SK-N-SH treated with all-trans-retinoic acid at 6 μM for 48 hours (cell line): ENCODE measurements at regions not wholly inside any gene's neighbourhood (a gene's known extent, or its start where the extent isn't known, plus 50 kb on each side); places are given as distances from the start of the nearest gene placed in this dataset.

Experiments used
- ISL1 ChIP-seq: fragments of 250-450 bp; sonication (Bioruptor Pico); IDR thresholded peaks from 2 replicates; pipeline ENCODE4 v2.1.2; 2022; ENCODE audit warnings: mild to moderate bottlenecking, moderate library complexity
- PPARA ChIP-seq: fragments of 250-450 bp; sonication (Bioruptor Pico); IDR thresholded peaks from 2 replicates; pipeline ENCODE4 v1.5.0; 2020; ENCODE audit warnings: mild to moderate bottlenecking, borderline replicate concordance
- TCF4 ChIP-seq: fragments of 250-450 bp; sonication (Bioruptor Pico); IDR thresholded peaks from 2 replicates; pipeline ENCODE4 v1.8.0; 2021; ENCODE audit warnings: mild to moderate bottlenecking, moderate library complexity, borderline replicate concordance
- ZC3H10 ChIP-seq: fragments of 250-450 bp; sonication (Bioruptor Pico); IDR thresholded peaks from 2 replicates; pipeline ENCODE4 v1.5.1; 2021; ENCODE audit warnings: mild to moderate bottlenecking, moderate library complexity
- ZFP3 ChIP-seq: fragments of 250-450 bp; sonication (Bioruptor Pico); IDR thresholded peaks from 2 replicates; pipeline ENCODE4 v1.5.0; 2020; ENCODE audit warnings: mild to moderate bottlenecking, moderate library complexity
- ZNF565 ChIP-seq: fragments of 450-650 bp; formaldehyde crosslinking; conservative IDR thresholded peaks from 2 replicates; pipeline ENCODE4 v1.5.0; 2020; ENCODE audit warnings: low read depth, mild to moderate bottlenecking, moderate library complexity
- ZNF70 ChIP-seq: fragments of 450-650 bp; formaldehyde crosslinking; IDR thresholded peaks from 2 replicates; pipeline ENCODE4 v1.5.0; 2020; ENCODE audit warnings: mild to moderate bottlenecking, moderate library complexity
- TF ChIP-seq, protein P1 (sequence below): fragments of 250-450 bp; sonication (Bioruptor Pico); IDR thresholded peaks from 2 replicates; pipeline ENCODE4 v1.5.1; 2020; ENCODE audit warnings: low read depth, mild to moderate bottlenecking, moderate library complexity
- TF ChIP-seq, protein P2 (sequence below): fragments of 250-450 bp; sonication (Bioruptor Pico); IDR thresholded peaks from 2 replicates; pipeline ENCODE4 v1.8.0; 2021; ENCODE audit warnings: low read depth, mild to moderate bottlenecking, moderate library complexity, borderline replicate concordance

DNA sequence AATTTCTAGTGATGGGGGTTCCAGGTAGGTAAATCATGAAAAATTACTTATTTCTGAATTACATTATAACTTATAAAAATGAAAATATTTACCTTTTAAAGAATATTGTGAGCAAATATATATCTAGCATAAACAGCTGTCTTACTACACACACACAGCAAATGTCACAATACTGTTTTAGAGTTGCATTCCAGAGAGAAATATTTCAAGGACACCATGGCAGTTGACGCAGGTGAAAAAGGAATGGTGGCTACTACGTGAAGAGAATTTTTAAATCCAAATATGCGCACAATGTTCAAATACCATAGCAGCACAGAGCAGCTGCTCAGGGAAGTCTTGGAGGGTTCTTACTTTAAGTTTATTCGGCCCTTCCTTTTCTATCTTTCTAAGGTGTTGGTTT lies 356.2 kb downstream of the CGGBP1 start:
- TF ChIP-seq ZNF565 (CRISPR knock-in tag) (no peak), TCF4 (no peak), ZFP3 (CRISPR knock-in tag) (no peak), PPARA (CRISPR knock-in tag) (no peak), ZNF70 (no peak), ISL1 (no peak), ZC3H10 (CRISPR knock-in tag) (no peak)
- TF ChIP-seq, protein P1, sequence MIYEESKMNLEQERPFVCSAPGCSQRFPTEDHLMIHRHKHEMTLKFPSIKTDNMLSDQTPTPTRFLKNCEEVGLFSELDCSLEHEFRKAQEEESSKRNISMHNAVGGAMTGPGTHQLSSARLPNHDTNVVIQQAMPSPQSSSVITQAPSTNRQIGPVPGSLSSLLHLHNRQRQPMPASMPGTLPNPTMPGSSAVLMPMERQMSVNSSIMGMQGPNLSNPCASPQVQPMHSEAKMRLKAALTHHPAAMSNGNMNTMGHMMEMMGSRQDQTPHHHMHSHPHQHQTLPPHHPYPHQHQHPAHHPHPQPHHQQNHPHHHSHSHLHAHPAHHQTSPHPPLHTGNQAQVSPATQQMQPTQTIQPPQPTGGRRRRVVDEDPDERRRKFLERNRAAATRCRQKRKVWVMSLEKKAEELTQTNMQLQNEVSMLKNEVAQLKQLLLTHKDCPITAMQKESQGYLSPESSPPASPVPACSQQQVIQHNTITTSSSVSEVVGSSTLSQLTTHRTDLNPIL (CRISPR knock-in tag) = no peak
- TF ChIP-seq, protein P2, sequence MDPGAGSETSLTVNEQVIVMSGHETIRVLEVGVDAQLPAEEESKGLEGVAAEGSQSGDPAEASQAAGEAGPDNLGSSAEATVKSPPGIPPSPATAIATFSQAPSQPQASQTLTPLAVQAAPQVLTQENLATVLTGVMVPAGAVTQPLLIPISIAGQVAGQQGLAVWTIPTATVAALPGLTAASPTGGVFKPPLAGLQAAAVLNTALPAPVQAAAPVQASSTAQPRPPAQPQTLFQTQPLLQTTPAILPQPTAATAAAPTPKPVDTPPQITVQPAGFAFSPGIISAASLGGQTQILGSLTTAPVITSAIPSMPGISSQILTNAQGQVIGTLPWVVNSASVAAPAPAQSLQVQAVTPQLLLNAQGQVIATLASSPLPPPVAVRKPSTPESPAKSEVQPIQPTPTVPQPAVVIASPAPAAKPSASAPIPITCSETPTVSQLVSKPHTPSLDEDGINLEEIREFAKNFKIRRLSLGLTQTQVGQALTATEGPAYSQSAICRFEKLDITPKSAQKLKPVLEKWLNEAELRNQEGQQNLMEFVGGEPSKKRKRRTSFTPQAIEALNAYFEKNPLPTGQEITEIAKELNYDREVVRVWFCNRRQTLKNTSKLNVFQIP (CRISPR knock-in tag) = no peak
